Right hindlimb (tissue), 1 donor: ENCODE measurements at regions not wholly inside any gene's neighbourhood (a gene's known extent, or its start where the extent isn't known, plus 50 kb on each side); places are given as distances from the start of the nearest gene placed in this dataset.
"Not testable (repeated sequence)": the region's sequence is repeated elsewhere in the genome, so short reads cannot be mapped to it uniquely, and the experiment has no call there.

Source experiments
- DNase-seq: peaks from one replicate; pipeline ENCODE4 v3.0.0-alpha.2; 2018

DNA sequence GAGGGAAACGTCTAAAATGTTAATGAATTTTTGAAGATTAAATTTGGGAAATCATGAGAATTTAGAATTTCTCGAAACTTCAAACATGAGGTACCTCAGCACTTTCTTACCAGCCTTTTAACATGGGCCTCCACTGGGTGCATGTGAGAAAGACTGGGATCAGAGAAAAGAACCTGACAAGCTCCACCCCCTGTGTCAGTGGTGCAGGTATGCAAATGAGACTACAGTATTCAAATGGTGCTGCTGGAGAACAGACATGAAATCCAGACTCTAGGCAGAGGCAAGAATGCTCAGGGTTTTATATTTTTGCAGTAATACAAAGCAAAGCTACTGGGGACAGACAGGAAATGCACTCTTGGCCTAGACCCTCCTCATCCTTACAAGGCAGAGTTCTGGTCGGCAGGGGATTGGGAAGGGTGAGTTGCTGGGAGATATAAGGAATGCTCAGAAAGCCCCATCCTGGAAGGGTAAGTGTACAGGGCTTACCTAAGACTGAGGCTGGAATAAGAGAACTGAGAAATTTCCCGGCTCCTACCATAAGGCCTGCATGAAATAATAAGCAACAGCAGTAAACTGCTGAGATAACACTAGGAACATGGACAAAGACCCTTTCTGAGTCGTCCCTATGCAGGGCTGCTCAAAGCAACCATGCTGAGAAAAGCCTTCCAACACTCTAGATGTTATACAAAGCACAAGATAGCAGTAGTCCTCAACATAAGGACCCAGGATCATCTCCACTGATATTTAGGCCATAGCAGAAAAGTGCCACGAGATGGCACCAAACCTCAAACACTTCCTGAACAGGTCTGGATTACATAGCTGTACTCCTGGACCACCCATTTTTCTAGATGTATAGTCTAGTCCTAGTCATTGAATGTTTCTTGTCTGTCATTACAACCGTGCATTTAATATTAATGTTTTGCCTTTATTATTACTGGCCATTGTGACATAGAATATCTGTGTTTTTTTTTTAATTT is 260.8 kb downstream of the RASSF9 start:
- peak; percentile 50 for DNase-seq

DNA sequence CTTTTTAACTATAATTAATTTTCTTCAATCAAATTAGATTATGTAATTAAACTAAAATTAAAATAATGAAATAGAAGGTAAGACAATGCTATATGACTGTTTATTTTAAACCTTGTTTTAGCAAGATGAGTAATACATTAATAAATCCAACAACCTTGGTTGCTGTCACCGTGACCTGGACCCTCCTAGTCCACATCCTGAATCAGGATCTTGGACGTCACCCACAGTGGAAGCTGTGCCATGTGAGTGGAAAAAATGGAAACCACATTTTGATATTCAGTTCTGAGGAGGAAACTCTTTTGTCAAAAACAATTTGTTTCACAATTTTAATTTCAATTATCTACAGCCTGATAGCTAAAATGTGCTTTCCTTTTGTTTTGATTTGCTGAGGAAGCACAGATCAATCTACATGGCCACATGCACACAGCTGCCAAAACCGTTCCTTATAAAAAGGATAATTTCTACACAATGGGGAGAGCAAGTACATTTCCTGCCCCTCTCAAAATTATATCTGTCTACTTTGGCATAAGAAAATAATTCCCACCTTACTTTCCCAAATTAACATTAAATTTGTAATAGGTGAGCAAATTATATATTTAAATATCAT is 255.5 kb downstream of the RASSF9 start:
- no peak for DNase-seq

DNA sequence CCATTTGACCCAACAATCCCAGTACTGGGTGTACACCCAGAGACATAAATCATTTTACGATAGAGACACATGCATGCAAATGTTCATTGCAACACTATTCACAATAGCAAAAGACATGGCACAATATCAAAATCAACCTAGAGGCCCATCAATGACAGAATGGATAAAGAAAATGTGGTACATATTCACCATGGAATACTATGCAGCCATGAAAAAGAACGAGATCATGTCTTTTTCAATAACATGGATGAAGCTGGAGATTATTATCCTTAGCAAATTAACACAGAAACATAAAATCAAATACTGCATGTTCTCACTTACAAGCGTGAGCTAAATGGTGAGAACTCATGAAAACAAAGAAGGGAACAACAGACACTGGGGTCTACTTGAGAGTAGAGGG is 249.1 kb downstream of the RASSF9 start:
- no peak for DNase-seq

DNA sequence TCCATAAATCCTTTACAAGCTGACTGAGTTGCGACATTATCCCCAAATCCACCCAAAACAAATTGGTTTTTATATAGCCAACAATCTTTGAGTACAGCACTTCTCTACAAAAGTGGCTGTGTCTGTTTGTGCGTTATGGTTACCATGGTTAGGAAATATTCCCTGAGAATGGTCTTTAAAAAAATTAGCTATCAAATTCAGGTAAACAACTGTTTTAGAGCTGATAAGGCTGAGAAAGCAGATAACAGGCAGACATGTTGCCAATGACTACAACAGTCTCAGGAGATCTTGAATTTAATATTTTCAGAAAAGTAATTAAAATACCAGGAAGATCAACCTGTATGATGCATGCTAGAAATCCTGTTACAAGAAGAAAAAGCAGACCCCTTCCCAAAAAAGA is 248.0 kb downstream of the RASSF9 start:
- no peak for DNase-seq

DNA sequence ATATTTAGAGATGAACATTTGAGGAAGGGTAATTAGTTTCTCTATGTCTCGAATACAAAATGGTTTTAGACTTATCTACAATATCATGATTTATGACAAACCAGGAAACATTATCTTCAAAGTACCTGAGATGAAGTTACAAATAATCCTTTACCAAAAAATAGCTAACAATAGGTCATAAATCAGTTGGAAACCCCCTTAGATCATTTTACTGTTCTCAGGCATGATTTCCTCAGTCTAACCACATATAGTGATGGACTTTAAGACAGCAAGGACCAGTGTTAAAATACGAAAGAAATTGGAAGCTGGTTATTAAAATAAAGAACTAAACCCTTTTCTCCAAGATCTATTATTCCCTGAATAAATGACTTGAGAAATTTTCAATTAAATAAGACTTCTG is 235.4 kb downstream of the RASSF9 start:
- no peak for DNase-seq

DNA sequence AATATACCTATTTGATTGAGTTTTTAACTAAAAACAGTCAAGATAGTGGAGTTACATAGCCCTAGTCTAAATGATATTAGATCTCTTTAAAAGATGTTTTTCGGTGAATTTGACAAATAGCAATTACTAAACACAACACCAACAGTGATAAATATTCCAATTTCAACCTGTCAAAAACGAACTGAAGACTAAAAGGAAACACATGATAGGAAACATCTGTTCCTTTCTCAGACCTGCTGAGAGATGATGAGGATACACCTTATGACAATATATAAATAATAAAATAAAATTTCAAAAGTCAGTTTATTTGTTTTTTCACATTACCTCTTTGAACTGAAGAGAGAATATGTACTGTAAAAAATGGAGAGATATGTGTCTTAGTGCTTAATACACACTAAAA is 232.7 kb downstream of the RASSF9 start:
- DNase-seq: no peak

DNA sequence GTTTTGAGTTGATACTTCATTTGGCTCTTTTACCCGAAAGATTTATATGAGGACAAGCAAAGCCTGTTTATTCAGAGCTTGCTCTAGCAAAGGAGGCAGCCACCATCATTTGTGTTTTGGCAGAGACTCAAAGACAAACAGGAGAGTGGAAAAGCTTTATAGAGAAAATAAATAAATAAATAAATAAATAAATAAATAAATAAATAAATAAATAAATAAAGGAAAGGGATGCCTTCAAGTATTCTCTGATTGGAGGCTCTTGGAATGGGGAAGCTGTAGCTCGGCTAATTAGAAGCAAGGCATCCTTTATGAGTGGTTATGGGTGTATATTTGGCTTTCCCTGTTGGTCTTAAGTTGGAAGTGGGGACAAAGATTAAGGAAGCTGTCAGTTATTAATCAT is 229.8 kb downstream of the RASSF9 start:
- DNase-seq: no peak

DNA sequence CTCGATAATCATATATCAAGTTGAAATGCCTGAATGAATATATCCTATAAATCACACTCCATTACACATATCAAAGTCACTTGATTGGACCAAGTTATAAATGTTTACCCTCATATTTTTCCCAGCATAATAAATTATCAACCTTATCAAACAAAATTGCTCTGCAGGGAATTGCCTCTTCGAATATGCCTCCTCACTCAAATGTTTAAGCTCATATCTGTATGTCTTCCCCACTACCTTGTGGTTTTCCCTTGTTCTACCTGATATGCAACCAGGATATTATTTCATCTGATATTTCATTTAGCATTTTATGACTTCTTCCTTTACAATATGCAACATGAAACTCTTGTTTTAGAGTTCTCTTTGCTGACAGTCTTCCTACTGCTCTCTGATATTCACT is 226.4 kb downstream of the RASSF9 start:
- DNase-seq: no peak

DNA sequence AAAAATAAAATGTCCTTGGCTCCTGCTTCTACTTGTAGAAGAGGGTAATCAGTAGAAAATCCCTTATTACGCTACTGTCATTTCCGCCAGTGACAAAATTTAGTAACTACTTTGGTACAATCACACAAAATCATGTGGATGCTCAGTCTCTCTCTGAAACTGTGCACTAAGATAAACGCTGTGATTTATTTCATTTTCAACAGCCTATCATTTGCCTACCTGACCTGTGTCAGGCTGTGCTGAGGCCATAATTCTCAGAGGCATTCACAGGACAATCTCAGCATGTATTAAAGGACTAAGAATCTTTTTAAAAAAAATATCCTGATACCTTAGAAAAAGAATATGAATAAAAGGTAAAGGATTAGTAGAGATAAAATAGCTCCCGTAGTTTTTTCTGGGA is 226.0 kb downstream of the RASSF9 start:
- DNase-seq: no peak

DNA sequence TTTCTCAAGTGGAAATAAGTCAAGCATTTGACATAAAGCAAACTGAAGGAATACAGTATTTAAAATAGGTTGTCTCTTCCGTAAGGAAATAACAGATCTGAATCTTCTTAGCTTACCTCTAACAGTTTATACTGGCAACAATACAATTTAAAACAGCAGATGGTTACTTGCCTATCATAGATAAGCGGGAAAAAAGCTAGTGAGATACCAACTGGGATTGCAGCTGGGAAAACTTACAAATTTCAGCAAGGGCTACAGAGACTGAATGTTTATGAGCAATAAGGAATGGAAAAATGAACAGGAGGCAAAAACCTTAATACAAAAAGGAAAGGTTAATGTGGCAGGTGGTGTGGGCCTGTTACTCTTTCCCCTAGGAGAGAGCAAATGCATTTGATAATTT is 220.0 kb downstream of the RASSF9 start:
- no peak for DNase-seq

DNA sequence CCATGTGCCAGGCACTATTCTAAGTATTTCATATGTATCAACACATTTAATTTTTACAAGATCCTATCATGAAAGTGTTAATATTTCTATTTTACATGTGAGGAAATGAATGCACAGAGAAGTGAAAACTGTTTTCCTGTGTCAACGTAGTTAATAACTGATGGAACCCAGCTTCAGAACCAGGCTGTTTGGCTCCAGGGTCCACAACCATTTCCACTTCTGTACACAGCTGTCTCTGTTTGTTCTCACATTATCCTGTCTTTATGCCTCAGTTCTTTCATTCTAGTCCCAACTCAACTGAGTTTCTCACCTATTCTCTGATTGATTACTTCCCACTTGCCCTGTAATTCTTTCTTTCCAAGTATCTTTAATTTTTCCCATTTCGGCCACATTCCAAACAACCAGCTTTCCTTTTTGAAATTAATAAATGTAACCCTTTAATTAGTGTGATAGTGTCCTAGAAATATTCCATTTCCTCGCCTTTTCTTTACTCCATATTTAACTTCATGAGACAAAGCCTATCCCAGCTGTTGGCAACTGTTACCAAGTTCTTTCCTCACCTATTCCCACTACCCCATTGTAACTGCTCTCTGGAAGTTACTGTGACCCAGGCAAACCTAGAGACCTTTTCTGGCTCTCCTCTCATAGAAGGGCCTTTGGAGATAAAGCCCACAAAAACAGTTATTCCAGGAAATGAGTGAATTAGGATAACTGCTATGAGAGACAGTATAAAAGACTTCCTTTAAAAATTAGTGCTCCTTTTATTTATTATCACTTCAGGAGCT is 218.7 kb downstream of the RASSF9 start:
- no peak for DNase-seq

DNA sequence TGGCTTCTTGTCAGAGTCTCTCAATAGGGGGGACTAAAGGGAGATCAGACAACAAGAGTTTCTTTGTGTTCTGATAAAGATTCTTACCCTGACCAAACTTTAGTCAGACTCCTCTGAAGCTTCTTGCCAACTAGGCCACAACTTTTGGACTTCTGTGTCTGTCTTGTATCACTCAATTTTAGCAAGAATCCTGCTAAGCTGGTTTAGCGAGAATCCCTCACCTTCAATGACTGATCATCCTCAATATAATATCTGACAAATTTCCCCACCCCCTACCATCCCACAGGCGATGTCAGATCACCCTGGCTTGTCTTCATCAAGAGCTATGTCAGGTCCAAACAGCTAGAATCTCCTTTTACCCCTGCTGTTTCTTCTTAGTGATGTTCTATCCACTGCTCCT is 215.2 kb downstream of the RASSF9 start:
- no peak for DNase-seq

DNA sequence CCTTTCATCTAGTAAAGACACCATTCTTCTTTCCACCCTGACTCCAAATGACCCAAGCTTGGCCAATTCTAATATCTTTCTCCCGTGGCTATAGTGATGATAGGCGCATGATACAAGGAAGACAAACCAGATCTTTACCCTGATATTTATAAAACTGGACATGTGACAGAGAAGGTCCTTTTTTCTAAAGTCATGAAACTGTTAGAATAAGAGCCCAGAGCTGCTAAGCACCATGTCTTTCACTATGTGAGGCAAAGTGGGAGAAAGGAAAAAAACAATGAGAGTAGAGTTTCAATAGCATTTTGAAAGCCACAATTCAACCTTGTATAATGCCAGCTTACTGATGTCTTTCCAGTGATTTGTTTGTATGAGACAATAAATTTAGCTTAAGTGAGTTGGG is 212.4 kb downstream of the RASSF9 start:
- no peak for DNase-seq

DNA sequence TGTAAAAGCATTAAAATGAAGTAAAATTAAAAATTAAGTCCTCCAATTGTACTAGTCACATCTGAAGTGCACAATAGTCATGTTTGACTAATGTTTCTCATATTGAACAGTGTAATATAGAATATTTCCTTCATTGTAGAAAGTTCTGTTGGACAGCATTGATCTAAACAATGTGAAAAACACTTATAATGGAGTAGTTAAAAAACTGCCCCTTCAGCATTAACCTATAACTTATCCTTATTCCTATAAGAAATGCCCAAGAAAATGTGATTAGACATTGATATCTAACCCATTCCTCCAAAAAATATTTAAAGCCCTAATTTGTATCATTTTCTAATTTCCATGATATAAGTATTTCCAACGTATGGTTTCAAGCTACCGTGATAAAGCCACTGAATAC is 210.7 kb downstream of the RASSF9 start:
- DNase-seq: no peak

DNA sequence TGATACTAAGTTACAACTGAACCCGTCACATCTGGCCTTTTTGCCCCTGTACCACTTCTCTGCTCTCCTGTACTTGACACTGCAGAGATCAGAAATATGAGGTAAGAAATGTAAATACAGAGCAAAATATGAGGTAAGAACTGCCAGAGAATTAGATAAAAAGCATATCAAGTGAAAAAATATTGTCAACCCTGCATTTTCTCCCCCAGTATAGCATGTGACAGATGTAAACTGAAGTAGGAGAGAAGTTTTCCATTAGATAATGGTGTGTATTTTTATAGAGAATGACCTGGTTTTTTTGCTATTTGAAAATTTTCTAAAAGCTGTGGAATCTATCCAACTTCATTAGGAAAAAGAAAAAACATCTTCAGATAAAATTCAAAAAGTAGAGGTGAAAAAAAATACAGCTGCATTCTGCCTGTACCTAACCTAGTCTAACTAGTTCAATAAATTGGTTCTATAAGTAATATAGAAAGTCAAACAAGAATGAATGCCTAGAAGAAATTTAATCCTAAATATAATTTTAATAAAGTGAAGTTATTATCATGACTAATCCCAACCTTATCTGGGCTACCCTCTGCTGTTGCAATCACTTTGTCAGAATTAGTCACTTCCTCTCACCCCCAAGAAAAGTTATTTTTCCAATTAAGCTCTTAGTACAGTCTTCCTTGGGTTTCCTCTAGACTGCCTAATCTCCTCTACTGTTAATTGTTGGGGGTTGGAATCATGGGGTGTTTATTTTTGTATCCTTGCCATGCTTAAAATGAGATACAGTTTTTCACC is 210.0 kb downstream of the RASSF9 start:
- DNase-seq: no peak

DNA sequence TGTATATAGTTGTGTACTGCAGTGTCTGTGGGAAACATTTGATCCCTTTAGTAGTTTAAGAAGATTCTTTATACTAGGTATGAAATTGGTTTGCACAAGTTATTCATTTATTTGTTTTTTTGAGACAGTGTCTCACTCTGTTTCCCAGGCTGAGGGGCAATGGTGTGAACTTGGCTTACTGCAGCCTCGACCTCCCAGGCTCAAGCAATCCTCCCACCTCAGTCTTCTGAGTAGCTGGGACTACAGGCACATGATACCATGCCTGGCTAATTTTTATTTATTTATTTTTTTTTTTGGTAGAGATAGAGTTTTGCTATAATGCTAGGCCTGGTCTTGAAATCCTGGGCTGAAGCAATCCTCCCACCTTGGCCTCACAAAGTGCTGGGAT is 209.4 kb downstream of the RASSF9 start:
- no peak for DNase-seq

DNA sequence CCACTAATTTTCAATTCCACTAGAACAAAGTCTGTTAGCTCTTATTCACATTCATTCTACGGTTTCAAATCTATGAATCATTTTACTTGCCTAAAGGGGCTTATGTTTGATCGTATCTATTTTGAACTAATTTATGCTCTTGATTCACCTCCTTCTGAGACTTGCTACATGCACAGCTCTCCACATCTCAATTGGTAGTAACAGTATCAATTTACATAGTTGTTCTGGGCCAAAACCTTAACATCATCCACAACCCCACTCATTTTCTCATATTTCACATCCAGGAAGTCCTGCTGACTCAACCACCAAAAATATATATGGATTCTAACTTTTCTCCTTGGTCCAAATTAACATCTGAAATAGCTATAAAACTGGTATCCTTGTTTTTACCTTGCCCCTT is 208.6 kb downstream of the RASSF9 start:
- DNase-seq: no peak

DNA sequence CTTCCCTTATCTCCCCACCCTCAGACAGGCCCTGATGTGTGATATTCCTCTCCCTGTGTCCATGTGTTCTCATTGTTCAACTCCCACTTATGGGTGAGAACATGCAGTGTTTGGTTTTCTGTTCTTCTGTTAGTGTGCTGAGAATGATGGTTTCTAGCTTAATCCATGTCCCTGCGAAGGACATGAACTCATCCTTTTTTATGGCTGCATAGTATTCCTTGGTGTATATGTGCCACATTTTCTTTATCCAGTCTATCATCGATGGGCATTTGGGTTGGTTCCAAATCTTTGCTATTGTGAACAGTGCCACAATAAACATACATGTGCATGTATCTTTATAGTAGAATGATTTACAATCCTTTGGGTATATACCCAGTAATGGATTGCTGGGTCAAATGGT is 207.6 kb downstream of the RASSF9 start:
- DNase-seq: not testable (repeated sequence)

DNA sequence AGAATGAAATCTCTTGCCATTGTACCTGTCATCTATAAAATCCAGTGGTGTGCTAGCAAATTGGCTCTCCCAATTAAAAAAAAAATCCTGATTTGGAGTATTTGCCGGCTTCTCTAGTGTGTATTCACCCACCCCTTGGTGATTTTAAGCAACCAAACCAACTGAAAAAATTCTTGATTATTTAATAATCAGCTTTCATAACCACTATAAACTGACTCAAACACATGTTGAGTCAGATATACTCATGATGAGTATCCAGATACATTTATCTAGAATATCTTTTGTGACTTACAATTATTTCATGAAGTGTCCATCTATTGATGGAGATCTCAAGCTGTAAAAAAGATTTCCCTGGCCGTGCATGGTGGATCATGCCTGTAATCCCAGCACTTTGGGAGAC is 205.4 kb downstream of the RASSF9 start:
- DNase-seq: no peak

DNA sequence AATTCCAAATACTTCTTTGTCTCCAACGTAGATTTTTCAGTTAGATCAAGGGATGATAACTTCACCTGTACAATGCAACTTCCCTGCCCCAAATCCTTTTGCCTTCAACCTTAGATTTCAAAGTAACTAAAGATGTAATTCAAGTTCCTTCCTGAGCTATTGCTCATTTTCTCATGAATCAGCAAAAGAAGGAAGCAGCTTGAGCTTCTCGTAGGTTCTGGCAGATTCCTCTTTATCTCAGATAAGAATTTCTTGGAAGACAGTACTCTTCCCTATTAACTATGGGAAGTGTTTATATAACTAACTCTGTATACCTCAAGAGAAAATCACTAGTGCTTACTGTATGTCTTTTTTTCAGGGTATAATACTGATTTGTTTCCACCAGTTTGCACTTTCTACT is 203.8 kb downstream of the RASSF9 start:
- DNase-seq: no peak

DNA sequence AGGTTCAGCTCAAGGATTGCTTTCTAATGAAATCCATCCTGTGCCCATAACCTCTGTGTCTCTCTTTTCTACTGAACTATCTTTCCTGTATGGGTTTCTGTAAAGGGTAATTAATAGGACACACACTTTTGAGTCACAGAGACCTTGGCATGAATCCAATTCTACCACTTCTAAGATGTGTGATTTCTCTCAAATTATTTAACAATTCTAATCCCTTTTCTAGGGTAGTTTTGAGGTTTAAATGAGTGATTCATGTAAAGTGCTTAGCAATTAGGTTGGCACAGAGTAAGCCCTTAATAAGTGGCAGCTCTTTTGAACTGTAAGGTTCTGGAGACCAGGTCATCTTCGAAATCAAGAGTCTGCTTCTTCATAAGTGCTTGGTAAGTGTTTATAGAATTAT is 202.7 kb downstream of the RASSF9 start:
- DNase-seq: no peak

DNA sequence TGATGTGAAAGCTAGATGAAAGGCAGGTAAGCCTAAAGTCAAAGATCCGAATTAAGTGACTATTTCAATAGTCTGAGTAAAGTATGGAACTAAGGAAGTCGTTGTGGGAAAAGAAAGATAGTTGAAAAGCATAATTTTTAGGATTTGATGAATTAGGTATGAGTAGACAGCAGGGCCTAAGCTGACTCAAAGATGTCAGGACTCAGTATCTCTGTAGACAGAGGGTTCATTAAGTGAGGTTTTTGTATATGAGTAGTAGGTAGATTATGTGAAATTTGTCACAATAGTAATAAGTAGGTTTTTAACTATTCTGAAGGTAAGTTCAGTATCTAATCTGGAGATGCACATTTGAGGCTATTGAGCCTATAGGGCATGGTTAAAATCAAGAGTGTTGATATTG is 196.4 kb downstream of the RASSF9 start:
- no peak for DNase-seq

DNA sequence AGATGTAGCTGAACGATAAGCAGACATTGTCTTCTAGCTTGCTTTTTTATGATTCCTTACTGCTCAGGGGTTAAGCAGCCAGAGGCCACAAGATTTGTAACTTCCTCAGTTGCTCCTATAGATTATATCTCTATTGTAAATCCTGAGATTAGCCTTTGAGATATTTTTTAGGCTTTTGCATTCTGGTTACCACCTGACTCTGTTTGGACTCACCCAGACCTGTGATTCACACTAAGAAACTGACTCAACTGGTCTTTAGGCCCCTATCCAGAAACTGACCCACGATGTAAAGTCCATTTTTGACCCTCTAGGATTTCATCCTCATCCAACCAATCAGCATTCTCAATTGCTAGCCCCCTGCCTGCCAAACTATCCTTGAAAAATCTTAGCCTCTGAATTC is 194.4 kb downstream of the RASSF9 start:
- no peak for DNase-seq
